SU-DHL-6 (cell line): ENCODE measurements at regions not wholly inside any gene's neighbourhood (a gene's known extent, or its start where the extent isn't known, plus 50 kb on each side); places are given as distances from the start of the nearest gene placed in this dataset.

ENCODE experiments used
- CTCF ChIP-seq: fragments of 200-600 bp; sonication (generic); IDR thresholded peaks from one replicate; pipeline ENCODE4 v1.5.1; 2017; ENCODE audit warnings: antibody characterized with exemption, mild to moderate bottlenecking, low read length, moderate library complexity; ENCODE audit not compliant: insufficient read depth, poor library complexity, severe bottlenecking
- EZH2phosphoT487 ChIP-seq: fragments of 200-600 bp; sonication (generic), shearing (Covaris generic); conservative IDR thresholded peaks from 2 replicates; pipeline ENCODE4 v1.6.1; 2018; ENCODE audit warnings: mild to moderate bottlenecking, antibody characterized with exemption, low read length, moderate library complexity, mixed read lengths

DNA sequence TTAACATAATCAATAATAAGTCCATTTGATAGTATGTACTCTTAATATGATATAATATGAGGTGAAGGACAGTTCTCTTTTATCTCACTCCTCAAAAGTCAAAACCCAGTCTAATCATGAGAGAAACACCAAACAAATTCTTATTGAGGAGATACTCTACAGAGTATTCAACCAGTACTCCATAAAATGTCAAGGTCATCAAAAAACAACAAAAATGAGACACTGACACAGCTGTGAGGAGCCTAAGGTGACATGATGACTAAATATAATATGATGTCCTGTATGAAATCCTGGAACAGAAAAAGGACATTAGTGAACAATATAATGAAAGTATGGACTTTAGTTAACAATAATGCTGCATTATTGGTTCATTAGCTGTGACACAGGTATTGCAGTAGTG is 675.1 kb downstream of the HTR1B start:
- TF ChIP-seq CTCF (no peak), EZH2phosphoT487 (no peak)
